ENCODE measurements at regions not wholly inside any gene's neighbourhood (a gene's known extent, or its start where the extent isn't known, plus 50 kb on each side); places are given as distances from the start of the nearest gene placed in this dataset.

DNA sequence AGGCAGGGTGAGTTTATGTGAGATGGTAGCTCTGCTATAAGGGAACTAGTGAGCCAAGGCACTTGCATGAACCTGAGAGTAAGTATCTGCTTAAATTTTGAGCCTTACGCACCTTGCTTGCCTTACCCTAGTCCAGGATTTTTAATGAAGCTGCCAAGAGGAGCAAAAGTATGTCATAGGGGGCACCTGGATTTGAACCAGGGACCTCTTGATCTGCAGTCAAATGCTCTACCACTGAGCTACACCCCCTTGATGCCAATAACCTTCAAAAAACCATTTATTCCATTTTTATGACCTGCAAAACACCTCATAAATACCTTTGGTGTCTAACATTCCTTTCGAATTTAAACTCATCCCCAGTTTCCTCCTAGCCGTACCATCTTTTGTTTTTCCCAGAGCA lies 88.3 kb upstream of the ACP3 start:
- TF ChIP-seq, protein P1, sequence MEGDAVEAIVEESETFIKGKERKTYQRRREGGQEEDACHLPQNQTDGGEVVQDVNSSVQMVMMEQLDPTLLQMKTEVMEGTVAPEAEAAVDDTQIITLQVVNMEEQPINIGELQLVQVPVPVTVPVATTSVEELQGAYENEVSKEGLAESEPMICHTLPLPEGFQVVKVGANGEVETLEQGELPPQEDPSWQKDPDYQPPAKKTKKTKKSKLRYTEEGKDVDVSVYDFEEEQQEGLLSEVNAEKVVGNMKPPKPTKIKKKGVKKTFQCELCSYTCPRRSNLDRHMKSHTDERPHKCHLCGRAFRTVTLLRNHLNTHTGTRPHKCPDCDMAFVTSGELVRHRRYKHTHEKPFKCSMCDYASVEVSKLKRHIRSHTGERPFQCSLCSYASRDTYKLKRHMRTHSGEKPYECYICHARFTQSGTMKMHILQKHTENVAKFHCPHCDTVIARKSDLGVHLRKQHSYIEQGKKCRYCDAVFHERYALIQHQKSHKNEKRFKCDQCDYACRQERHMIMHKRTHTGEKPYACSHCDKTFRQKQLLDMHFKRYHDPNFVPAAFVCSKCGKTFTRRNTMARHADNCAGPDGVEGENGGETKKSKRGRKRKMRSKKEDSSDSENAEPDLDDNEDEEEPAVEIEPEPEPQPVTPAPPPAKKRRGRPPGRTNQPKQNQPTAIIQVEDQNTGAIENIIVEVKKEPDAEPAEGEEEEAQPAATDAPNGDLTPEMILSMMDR (IDR thresholded peaks at IDR 0.05) = no peak
- TF ChIP-seq POLR2A (IDR thresholded peaks at IDR 0.05) (no peak), EP300 (IDR thresholded peaks at IDR 0.05) (no peak)

All from sigmoid colon (tissue), 4 donors.